ENCODE measurements at regions not wholly inside any gene's neighbourhood (a gene's known extent, or its start where the extent isn't known, plus 50 kb on each side); places are given as distances from the start of the nearest gene placed in this dataset.

DNA sequence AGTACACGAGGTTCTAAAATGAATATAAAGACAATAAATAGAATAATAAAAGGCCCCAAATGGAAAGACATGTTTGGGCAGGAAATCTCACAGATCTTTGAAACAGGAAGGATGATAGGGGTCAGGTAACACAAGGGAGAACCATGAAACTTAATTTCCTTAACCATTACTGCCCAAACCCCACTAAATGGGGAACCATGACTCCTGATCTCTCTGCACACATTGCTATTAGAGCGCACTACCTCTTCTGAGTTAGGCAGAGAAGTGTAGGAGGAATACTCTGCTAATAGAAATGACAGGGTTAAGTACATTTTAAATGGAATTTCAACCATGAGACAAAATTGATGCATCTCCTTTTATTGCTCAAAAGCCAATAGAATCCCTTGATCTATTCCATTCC is 213.7 kb upstream of the SETBP1 start:
- no peak for DNase-seq

DNA sequence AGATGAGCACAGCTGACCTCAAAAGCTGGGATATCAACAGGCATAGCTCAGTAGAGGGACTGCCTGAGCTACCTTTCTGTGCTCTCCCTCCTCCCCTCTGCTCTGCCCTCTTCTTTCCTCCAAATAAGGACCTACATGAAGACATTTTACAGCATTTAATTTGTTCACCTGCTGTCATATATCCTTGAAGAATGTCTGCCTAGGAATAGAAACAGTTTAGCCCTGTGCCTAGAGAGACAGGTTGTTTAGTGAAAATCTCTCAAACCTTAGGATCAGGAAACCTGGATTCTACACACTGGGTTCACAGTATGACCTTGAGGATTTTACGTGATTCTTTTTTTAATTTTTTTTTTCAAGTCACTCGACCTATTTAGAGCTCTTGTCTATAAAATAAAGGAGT is 213.0 kb upstream of the SETBP1 start:
- DNase-seq = no peak

- no peak for DNase-seq
These were observed 207.2 kb upstream of the SETBP1 start for GRCh38 chr18:44473394-44474066.

GRCh38 chr18:44474067-44474411 is 206.6 kb upstream of the SETBP1 start:
- no peak for DNase-seq

- DNase-seq = no peak
These were observed 206.1 kb upstream of the SETBP1 start for GRCh38 chr18:44474591-44474990.

GRCh38 chr18:44482761-44483160 is 197.9 kb upstream of the SETBP1 start:
- DNase-seq = no peak

GRCh38 chr18:44495151-44495550 is 185.5 kb upstream of the SETBP1 start:
- no peak for DNase-seq

- no peak for DNase-seq
These were observed 183.4 kb upstream of the SETBP1 start for GRCh38 chr18:44497311-44497710.

DNA sequence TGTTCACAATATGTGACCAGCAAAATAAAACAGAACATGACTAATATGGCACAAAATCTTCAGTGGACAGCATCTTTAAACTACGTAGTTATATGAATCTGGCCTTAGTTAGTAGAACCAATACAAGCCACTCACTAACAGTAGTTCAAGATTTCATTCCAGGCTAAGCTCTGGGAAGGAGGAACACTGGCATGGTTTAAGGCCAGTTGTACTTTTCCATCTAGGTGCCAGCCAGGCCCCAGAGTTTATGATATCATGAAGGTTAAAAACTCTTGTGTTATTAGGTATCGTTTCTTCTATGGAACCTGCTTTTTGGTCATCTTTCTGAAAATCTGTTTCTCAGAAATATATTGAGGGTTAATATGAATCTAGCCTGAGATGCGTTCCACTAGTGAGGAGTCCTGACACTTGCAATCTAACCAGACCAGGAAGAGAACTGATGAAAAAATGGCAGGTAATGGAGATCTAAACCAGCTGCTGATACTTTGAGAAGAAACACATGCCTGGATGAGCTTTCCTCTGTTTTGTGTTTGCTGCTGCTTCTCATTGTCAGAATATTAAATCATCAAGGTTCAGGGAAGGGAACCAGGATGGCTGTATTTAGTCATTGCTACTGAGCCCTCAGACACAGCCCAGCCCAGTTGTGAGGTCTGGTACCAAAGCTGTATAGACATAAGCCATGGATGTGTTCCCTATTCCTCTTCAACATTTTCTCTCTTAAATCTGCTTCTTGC is 182.8 kb upstream of the SETBP1 start:
- no peak for DNase-seq

DNA sequence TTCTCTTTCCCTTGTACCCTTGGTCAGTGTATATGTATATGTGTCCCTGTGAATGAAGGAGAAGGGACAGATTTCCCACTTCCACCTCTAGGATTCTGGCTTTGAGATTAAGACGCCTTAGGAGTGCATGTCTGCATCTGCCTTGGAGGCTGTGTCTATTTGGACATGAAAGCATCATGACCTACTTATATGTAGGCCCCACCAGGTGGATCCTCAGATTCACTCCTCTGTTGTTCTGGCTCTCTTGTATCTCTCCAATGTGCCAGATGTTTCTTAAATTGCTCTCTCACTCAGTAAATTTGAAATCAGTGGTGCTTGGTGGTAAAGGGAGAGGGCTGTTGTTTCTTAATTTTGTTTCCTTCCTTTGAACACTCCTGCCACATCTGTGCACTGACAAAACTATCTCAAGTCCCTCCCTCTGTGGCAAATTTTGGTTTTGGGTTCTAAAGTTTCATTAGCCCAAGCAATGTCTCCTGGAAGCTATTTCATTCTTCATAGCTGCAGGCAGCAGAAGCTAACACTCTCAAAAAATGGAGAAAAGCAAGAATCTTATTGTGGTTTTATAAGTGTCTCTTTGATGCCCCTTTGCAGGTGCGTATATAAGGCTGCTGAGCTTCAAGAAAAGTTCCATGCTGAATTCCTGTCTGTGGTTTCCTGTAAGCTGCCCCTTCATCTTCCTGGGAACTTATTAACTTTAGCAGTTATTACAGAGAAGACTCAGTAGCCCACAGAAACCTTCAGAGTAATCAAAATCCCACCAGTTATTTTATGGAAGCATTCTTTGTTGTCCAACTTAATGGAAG is 179.7 kb upstream of the SETBP1 start:
- no peak for DNase-seq

DNA sequence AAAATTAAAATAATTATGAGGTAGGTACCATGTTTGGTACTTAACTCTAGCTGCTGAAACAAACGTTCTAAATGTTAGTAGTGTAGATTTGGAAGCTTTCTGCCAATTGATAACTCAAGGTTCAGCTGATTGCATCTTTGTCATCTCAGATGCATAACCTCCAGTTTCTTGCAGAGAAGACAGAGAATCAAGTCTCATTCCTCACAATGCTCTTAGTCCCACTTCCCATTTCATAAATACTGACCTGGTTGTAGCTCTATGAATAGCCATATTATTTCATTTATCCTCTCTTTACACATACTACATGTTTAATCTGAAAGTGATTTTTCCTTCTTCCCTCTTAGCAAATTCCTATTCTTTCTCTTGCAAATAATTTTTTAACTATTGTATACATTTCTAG is 178.5 kb upstream of the SETBP1 start:
- DNase-seq = no peak

GRCh38 chr18:44502790-44503189 is 177.9 kb upstream of the SETBP1 start:
- DNase-seq = no peak

GRCh38 chr18:44503854-44504253 is 176.8 kb upstream of the SETBP1 start:
- DNase-seq = no peak

- no peak for DNase-seq
These were observed 172.9 kb upstream of the SETBP1 start for GRCh38 chr18:44507729-44508325.

DNA sequence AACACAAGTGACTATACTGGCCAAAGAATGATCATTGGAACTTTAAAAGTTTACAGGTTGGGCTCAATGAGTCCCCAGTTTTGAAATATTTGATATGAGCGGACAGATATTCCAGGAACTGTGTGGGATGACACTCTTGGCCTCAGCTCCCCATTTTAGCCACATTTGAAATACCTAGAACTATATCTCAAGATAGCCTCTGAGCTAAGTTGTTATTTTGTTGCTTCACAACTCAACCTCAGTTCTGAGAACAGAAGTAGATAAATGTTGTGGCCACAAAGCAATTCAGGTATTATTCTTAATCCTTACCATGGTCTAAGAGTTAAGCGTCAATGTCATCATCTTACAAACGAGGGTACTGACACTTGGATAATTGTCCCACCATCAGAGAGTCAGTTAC is 172.2 kb upstream of the SETBP1 start:
- DNase-seq = no peak

DNA sequence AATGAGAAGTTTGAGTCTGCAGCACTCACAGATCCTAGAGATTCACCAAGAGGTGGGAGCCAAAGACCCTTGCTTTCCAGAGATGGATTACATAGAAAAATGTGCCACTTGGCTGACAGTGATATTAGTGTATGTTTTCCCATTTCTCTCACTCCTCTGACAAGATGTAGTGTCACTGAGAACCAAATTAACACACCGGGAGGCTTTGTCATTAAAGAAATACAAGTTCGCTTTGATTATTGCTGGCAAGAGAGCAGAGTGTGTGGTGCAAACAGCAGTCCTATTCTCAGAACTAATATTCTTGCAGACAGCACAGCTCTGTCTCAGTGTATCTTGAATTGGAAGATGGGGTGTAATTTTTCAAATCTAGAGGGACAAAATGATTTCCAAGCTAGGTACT is 171.6 kb upstream of the SETBP1 start:
- no peak for DNase-seq

DNA sequence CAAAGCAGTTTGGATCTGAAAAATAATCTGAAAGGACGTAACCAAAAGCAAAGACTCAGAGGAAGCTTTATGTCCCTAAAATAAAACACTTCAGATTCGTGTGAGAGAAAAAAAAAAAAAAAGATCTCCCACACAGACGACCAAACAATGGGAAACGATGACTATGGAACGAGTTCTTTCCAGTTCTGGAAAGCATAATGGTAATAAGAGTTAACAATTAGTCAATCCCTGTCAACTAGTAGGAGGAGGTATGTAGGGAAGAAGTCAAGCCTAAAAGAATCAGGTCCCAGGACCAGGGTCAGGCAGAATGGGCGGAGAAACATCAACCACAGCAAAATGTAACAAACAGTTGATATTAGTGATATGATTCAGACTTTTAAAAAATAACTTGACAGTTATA is 170.3 kb upstream of the SETBP1 start:
- no peak for DNase-seq

DNA sequence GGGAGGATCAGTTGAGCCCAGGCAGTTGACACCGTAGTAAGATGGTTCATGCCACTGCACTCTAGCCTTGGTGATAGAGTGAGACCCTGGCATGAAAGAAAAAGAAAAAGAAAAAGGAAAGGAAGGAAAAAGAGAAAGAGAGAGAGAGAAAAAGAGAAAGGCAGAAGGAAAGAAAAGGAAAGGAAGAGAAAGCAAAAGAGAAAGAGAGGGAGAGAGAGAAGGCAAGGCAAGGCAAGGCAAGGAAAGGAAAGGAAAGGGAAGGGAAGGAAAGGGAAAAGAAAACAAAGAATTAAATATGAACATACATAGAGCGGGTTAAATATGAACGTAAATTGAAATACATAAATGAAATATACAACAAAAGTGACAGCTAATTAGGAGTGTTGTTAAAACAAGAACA is 167.5 kb upstream of the SETBP1 start:
- DNase-seq = no peak

GRCh38 chr18:44514106-44514505 is 166.6 kb upstream of the SETBP1 start:
- no peak for DNase-seq

GRCh38 chr18:44514766-44515165 is 165.9 kb upstream of the SETBP1 start:
- no peak for DNase-seq

- DNase-seq = no peak
These were observed 164.2 kb upstream of the SETBP1 start for GRCh38 chr18:44516450-44516849.

DNA sequence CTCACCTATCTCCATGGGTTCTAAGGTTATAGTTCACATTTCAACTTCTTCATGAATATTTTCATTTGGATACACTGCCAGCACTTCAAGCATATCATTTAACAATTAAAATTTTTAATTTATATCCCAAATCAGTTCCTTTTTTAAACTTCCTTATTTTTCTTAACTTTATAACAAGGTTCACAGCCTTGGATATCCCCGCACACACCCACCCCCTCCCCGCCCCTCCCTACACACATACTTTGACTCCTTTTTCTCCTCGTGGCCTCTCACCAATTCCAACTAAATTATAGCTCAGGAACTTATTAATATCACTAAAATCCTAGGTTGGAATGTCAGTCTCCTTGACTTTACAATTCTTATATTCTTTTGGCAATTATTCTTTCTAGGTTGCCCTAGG is 163.6 kb upstream of the SETBP1 start:
- no peak for DNase-seq

- DNase-seq = no peak
These were observed 162.5 kb upstream of the SETBP1 start for GRCh38 chr18:44518091-44518615.
